Pulmonary artery endothelial cell (primary cell): ENCODE measurements at regions not wholly inside any gene's neighbourhood (a gene's known extent, or its start where the extent isn't known, plus 50 kb on each side); places are given as distances from the start of the nearest gene placed in this dataset.

Source experiments
- DNase-seq: peaks from one replicate; pipeline ENCODE4 v3.0.0-alpha.2; 2011; ENCODE audit warnings: low read depth, low spot score

DNA sequence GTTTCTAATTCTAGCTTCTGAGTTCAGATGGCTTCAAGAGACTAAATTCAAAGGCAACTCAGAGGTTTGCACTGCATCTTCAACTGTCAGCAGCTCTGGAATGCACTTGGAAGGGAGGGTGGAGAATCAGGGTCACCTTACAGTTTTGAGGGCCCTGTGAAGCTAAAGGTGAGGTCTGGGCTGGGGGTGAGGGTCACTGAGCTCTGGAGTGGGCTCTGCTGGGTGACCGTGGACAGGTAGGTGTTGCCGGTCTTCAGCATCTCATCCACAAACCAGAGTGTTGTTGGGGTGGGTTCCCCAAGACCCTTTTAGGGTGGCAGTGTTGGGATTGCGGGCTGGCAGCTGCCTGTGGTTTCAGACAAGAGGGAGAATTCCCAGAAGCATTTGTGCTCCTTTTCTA lies 70.1 kb upstream of the CXCR4 start:
- no peak for DNase-seq

DNA sequence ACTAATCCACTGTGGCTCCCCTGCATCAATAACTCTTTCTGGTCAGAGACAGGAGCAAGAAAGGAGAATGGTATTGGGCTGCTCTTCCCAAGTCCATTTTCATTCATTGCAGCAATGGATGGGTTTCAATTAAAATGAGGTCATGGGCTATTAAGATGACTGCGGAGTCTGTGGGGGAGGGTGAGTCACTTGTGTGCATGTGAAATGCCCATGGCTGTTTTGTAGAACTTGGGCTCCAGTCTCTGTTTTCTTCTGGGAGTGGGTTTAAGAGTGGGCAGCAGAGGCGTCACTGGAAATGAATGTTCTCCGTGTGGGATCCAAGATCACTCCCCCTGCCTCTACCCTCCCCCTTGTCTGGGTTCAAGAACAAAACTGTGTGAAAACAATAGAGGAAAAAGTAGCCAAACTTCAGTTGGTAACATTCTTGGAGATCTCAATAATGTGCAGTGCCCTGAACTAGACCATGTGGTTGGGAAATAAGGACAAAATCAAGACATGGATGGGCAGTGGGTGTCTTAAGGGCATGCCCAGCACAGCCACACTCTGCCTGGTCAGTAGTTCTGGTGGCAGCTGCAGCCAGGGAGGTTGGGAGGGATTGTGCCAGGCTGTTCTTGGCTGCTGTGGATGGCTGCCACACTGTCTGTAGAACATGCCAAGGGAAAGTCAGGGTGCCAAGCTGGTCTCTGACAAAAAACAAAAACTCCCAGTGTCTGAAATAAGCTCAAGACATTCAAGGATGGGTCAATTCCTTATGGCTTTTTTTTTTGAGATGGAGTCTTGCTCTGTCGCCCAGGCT lies 68.2 kb upstream of the CXCR4 start:
- no peak for DNase-seq

DNA sequence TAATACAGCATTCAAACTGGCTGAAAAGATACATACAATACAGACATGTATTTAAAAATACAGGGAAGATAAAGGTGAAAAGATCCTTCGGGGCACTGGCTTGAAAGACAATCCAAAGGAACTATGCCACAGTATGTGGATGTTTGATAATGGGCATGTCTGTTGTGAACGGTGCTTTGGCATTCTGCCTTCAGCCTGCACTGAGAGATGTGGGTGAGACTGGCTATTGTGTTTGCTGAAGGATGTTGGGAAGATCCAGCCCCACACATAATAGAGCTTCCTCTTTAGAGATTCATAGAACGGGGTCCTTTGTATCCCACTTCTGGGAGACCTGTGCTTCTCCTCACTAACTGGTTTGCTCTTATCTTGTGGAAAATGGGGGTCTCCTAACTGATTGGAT lies 65.1 kb upstream of the CXCR4 start:
- DNase-seq, result no peak

DNA sequence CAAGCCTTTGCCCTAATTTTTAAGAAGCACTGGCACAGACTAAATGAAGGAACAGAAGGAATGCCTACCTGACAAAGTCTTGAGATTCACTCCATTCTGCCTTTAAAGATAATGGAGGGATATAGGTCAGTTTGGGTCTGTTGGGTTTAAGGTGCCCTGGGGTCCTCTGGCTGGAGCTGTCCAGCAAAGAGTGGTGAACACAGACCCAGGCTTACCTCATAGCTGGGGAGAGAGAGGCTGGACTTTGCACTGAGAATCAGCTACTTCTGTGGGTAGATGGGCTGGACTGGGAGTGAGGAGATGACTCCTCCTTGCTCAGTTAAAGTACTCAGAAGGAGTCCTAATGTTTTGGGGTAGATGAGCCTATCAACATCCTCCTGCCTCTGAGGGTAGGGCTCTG lies 64.4 kb upstream of the CXCR4 start:
- no peak for DNase-seq

DNA sequence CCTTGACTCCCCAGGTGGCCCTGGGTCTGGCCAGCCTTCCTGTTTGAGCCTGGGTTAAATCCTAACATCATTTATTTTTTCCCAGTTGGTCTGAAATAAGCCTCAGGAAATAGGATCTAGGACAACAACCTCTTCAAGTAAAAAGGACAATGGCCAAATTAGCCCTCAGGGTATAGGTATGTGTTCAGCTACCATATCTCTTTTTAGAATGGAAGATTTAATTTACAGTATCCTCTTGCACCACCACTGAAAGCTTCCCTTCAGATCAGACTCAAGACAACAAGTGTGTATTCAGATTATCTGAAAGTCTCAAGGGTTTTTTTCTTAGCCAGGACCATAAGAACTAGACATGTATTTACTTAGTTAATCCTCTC lies 61.6 kb upstream of the CXCR4 start:
- no peak for DNase-seq

DNA sequence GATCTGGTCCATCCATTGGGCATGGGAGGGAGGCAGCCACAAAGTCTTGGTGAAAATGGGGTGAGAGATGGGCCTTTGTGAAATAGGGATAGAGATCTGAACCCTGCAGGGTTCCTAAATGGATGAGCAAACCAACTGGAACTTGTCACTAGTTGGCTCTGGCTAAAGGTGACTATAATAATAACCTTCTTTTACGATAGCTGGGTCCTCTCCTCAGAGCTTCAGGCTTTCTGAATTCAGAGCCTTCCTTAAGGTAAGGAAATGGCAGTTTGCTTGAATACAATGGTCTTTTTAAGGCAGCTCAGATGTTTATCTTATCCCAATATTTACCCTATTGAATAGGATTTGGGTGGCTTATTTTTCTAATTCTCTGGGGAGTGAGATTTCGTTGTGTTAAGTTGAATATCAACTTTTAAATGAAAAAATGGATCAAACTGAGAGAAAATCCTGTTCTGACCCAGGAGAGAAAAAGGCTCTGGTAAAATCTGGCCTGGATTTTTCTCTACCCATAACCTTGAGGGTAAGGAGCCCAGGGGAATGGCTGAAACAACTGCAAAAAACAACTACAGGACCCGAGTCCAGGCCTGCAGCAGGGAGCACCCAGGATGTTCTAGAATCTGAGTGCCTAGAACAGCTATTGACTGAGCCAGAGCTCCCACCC lies 61.1 kb upstream of the CXCR4 start:
- DNase-seq, result no peak

DNA sequence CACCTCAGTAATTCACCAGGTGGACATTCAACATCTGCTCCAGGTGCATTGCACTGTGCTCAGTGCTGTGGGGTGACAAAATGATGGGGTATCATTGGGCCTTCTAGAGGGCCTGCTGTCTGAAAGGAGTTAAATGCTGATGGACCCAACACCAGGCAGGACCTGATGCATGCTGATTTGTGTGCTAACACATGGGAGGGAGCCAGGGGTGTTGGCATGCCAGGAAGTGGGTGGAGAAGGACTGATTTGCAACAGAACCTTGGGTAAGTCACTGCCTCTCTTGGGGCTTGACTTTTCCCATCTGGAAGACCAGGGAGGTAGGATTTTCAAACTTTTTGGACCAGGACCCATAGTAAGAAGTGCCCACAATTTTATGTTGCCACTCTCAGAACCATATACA lies 57.9 kb upstream of the CXCR4 start:
- no peak for DNase-seq

DNA sequence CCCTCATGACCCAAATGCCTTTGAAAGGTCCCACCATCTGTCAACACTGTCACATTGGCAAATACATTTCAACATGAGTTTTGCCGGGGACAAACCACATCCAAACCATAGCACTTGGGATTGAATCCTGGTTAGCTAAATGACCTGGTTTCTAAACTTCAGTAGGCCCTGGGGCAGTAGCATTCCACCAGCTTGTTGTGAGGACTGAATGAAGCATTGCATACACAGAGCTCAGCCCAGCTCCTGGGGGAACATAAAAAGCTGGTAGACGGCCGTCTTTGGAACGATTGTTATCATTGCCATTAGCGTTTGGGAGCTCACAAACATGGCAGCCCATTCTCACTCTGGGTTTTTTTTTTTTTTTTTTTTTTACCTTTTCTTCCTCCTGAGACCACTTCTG lies 57.5 kb upstream of the CXCR4 start:
- DNase-seq, result no peak

DNA sequence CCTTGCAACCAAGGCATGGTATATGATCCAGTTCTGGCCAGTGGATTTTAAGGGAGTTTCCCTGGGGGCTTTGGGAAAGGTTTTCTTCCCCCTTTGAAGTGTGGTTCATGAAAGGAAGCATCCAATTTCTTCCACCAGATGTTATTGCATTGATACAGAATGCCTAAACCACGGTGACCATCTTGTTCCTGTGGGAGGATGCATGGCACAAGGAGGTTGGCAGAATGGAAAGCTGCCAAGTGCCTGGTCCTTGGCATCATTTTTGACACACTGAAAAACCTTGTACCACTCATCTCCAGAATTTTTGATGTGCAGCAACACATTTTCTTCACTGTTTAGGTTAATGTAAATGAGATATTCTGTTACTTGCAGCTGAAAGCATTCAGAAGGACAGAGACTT lies 55.2 kb upstream of the CXCR4 start:
- no peak for DNase-seq

DNA sequence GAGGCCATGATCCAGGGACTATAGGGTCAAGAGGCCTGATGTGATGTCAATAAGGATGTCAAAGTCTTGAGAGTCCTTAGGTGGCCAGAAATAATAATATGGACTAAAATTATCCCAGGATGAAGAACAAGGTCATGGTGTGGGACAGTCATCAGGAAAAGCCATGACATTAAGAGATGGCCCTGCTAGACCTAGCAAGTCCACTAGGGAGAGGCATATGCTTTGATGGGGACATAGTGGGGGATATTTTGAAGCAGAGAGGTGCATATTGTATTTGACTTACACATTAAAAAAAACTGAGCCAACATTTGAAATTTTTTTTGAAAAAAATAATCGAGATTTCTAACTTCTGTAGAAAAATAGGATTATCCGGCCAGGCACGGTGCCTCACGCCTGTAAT lies 53.3 kb upstream of the CXCR4 start:
- DNase-seq, result no peak

DNA sequence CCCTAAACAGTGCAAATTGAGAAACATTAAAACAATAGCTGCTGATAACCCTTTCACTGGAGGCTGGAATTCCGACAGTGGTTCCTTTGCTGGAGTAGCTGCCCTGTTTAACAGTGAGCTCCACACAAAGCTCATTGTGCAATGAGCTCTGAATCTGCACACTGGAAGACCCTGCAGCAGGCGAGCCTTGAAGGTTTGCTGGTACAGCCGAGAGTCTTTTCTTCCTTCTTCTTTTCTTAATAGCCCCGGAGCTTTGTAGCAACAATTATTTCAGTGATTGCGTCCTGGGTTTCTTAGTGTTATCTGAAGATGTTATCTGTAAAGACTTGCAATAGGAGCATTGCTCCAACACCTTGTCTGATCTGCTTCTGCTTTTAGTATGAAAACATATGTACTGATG lies 50.8 kb upstream of the CXCR4 start:
- no peak for DNase-seq

DNA sequence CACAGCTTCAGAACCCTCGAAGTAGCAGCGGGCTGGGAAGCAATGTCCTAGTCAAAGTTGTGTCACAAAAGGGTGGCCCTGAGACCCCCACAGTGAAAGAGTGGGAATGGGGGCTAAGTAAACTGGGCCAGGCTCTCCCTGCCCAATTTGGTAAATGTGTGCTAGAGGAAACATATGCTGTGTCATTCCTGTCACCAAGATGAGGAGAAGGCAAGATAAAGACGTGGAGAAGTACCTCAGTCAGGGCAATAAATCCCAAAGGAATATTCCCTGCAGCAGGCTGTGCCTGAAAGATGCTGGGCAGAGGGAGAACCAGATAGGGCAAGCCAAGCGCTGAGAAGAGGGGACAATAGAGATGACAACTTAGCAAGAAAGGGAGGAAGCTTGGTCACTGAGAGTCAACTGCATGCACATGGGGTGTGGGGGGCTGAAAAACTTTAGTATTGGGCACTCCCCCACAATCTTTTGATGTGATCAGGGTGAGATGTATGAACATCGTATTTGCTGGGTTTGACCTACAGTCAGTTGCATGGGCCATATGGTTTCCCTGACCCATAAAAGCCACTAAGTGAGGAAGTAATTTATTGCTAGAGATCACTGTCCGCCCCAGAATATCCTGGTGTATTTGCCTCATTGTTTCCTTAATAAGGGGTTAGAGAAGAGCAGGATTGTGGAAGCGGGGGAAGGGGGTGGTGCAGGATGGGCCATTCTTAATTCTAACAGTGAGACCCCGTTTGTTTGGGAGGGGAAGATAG lies 49.9 kb upstream of the CXCR4 start:
- DNase-seq, result no peak
